HT-29 (cell line): ENCODE measurements at regions not wholly inside any gene's neighbourhood (a gene's known extent, or its start where the extent isn't known, plus 50 kb on each side); places are given as distances from the start of the nearest gene placed in this dataset.
"Not testable (repeated sequence)": the region's sequence is repeated elsewhere in the genome, so short reads cannot be mapped to it uniquely, and the experiment has no call there.

ENCODE experiments used
- DNase-seq: peaks from one replicate; pipeline ENCODE4 v3.0.0-alpha.2; 2015; ENCODE audit warnings: low spot score

GRCh38 chr5:98193921-98194760, 579.3 kb upstream of the RGMB start:
- DNase-seq: no peak

GRCh38 chr5:98200726-98201541, 572.5 kb upstream of the RGMB start:
- no peak for DNase-seq

DNA sequence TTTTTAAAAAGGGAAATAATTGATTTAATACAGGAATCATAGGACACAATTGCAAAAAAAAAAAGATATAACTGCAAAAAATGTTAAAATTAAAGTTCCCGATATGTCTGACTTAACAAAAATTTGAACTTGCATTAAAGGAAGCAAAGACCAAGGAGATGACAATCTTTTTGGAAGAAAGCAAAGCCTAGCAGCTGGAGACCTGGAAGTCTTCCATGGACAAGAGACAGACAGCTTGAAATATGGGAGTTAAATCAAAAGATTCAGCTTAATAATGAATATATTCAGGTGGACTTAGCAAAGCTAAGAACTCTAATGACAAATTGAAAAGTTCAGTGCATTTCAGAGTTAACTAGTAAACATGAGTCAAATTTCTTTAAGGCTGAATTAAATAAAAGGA, 568.7 kb upstream of the RGMB start:
- no peak for DNase-seq

DNA sequence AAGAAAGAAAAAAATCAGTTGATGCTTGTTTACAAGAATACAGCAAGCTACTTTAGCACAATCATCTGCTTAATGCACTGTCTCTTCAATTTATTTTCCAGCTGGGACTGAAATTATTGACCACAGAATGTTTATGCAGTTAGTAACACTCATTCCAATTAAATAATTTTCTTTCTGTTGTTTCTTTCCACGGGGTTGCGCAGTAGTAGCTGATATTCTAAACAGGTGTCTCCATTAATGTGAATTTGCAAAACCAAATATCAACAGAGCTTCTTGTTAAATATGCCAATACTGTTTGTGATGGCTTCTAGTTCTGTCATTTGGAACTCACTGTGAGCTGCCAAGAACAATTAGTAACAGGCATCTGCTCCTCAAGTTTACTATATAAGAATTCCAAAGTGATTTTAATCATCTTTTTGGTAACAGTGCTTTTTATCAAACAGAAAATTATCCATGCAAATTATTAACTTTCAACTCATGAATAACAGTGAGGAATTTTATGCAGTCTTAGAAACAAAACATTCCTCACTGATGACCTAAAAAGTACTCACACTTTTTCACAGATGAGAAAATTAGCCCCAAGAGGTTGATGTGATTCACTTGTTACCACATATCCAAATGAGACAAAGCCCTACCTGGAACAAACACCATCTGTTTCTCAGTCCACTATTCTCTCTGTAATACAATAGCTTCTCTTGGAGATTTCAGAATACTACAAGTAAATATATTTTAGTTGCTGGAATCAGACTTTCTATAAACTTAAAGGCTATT, 567.6 kb upstream of the RGMB start:
- DNase-seq: no peak

- DNase-seq: no peak
Measured at GRCh38 chr5:98206566-98206965, 566.9 kb upstream of the RGMB start.

GRCh38 chr5:98209418-98209817, 564.0 kb upstream of the RGMB start:
- no peak for DNase-seq

- DNase-seq: no peak
Measured at GRCh38 chr5:98214240-98215051, 559.0 kb upstream of the RGMB start.

DNA sequence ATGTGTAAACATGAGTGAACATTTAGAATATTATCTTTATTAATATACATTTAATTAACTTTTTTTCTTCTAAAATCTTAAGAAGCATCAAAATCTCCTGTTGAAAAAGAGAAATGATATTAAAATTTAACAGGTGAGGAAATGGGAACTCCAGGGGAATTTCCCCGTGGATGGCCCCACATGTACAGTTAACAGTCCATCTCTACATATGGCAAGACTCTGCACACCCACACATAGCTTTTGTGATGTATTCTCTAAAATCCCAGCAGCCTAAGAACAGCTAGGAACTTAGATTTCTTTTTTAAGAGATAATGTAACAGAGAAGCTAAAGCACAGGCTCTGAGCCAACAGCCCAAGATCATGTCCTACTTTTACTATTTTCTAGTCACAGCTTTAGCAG, 556.3 kb upstream of the RGMB start:
- DNase-seq: no peak

DNA sequence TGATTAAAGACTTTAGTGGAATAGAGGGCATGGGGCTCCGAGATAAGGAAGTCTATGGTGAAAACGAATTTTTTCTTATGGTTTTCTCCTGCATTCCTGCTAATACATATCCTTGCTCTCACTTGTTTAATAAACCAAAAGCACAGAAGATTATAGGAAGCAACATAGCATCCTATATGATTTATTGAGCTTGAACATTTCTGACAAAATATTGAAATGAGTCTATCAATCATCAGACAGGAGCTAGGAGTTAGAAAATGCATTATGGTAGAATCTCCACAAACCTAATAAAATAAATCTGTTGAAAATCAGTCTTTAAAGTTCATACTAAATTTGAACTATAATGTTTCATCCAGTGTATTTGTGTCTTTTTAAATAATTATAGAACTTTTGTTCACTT, 554.6 kb upstream of the RGMB start:
- DNase-seq: no peak

- no peak for DNase-seq
Measured at GRCh38 chr5:98227489-98227888, 546.0 kb upstream of the RGMB start.

- DNase-seq: no peak
Measured at GRCh38 chr5:98231089-98231488, 542.4 kb upstream of the RGMB start.

DNA sequence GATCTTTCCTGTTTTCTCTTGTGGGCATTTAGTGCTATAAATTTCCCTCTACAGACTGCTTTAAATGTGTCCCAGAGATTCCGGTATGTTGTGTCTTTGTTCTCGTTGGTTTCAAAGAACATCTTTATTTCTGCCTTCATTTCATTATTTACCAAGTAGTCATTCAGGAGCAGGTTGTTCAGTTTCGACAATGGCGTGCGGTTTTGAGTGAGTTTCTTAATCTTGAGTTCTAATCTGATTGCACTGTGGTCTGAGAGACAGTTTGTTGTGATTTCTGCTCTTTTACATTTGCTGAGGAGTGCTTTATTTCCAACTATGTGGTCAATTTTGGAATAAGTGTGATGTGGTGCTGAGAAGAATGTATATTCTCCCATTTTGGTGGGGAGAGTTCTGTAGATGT, 535.7 kb upstream of the RGMB start:
- not testable (repeated sequence) for DNase-seq

DNA sequence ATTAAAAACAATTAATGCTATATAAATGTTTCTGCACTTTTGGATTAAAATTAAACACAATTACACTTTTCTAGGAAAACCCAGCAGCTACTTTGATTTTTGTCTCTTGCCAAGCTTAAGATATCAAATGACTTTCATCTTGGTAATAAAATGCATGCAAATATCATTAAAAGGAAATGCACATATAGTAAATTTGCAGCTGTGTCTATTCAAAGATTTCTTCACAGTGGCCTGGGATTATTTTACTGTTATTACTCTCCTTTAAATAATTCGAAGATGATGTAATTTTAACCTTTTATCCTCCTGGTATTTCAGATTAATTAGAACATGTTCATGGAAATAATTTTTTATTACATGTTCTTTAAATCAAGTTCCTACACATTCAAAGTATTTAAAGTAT, 529.5 kb upstream of the RGMB start:
- no peak for DNase-seq

DNA sequence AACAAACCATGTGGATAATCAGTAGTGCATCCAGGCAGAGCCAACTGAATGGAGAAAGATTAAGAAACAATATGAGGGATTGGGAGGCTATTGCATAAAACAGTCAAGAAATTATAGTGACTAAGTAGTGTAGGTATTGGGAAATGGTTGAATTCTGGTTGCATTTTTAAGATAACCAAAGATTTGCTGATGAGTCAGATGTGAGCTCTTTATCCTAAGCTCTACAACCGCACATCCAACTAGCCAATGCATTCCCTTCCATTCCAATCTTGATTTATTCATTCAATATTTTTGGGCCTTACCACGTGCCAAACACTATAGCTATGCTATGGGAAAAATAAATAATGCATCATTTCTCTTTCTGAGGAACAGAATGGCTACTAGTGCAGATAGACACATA, 524.5 kb upstream of the RGMB start:
- DNase-seq: no peak

DNA sequence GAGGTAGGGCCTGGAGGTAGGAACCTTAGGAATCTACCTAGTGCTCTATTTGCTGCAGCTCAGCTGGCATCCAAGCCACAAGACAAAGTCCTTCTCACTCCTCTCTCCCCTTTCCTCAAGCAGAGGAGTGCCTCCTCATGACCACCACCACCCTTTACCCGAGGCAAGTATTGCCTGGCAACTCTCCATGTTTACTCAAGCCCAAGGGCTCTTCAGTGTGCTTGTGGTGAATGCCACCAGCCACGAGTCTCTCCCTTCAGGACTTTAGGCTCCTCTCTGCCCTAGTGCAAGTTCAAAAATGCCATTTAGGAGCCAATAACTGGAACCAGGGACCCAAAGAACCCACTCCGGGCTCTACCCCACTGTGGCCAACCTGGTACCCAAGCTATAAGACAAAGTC, 514.5 kb upstream of the RGMB start:
- DNase-seq: no peak

DNA sequence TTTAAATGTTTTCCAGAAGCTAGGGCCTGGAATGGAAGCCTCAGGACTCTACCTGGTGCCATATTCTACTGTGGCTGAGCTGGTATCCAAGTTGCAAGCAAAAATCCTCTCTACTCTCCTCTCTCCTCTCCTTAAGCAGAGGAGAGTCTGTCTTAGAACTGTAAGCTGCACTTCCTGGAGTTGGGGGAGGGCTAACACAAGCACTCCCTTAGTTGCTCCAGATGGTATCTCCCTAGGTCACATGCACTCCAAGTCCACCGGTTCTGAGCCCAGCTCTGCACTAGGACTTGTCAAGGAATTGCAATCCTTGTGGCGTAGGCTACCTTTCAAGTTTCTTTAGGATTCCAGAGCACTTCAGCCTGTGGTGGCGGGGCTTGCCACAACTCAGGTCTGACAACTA, 513.9 kb upstream of the RGMB start:
- DNase-seq: no peak

DNA sequence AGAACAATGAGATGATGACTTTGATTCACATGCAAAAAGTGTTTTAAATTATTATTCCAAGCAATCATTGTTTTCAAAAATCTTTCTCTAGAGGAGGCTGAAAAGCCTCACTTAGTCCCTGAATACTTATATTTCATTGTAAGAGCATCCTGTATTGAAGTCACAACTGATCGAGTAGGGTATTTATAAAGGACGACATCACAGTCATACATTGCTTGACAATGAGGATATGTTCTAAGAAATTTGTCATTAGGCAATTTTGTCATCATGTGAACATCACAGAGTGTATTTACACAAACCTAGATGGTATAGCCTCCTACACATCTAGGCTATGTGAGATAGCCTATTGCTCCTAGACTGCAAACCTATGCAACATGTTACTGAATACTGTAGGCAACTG, 510.4 kb upstream of the RGMB start:
- DNase-seq: no peak

- DNase-seq: no peak
Measured at GRCh38 chr5:98268162-98268860, 505.2 kb upstream of the RGMB start.

- no peak for DNase-seq
Measured at GRCh38 chr5:98275980-98276379, 497.5 kb upstream of the RGMB start.

DNA sequence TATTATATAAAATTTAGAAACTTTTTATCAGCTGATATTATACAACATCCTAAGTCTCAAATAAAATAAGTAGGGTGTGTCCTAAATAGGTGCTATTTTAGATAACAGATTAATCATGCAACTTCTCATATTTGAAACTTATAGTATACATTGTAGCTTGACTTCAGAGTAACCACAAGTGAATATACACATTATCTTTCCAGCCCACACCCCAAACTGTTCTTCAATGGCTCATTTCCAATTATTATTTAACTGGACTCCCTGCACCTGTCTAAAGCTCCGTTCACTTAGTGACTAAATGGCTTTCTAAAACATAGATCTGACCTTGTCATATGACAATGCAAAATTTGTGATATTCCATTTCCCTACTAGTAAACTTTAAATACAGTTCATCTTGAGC, 490.9 kb upstream of the RGMB start:
- no peak for DNase-seq

- DNase-seq: no peak
Measured at GRCh38 chr5:98292496-98292895, 481.0 kb upstream of the RGMB start.
